SKM-1 (cell line): ENCODE measurements at regions not wholly inside any gene's neighbourhood (a gene's known extent, or its start where the extent isn't known, plus 50 kb on each side); places are given as distances from the start of the nearest gene placed in this dataset.
"Not testable (repeated sequence)": the region's sequence is repeated elsewhere in the genome, so short reads cannot be mapped to it uniquely, and the experiment has no call there.

Experiments
- DNase-seq: peaks from one replicate; lab custom pipeline; 2025; ENCODE audit not compliant: unreplicated experiment; lab: John Stamatoyannopoulos, UW

- DNase-seq = not testable (repeated sequence)
These were observed 189.9 kb upstream of the ETV3 start for GRCh38 chr1:157328120-157328519.

GRCh38 chr1:157326173-157326859 lies 188.1 kb upstream of the ETV3 start:
- DNase-seq = no peak

GRCh38 chr1:157325220-157325619 lies 187.0 kb upstream of the ETV3 start:
- no peak for DNase-seq

- not testable (repeated sequence) for DNase-seq
These were observed 183.8 kb upstream of the ETV3 start for GRCh38 chr1:157321972-157322371.

GRCh38 chr1:157319567-157319966 lies 181.4 kb upstream of the ETV3 start:
- no peak for DNase-seq

GRCh38 chr1:157317229-157317628 lies 179.0 kb upstream of the ETV3 start:
- DNase-seq = not testable (repeated sequence)

GRCh38 chr1:157315544-157315943 lies 177.3 kb upstream of the ETV3 start:
- DNase-seq = no peak

- DNase-seq = no peak
These were observed 176.2 kb upstream of the ETV3 start for GRCh38 chr1:157314408-157314807.

- no peak for DNase-seq
These were observed 175.1 kb upstream of the ETV3 start for GRCh38 chr1:157313240-157313807.

GRCh38 chr1:157312082-157312812 lies 174.1 kb upstream of the ETV3 start:
- no peak for DNase-seq

GRCh38 chr1:157311730-157312081 lies 173.5 kb upstream of the ETV3 start:
- no peak for DNase-seq

GRCh38 chr1:157310805-157311729 lies 172.9 kb upstream of the ETV3 start:
- DNase-seq = peak; percentile 12

- DNase-seq = no peak
These were observed 172.2 kb upstream of the ETV3 start for GRCh38 chr1:157310401-157310800.

GRCh38 chr1:157307491-157307890 lies 169.3 kb upstream of the ETV3 start:
- DNase-seq = no peak

GRCh38 chr1:157306896-157307295 lies 168.7 kb upstream of the ETV3 start:
- no peak for DNase-seq

- no peak for DNase-seq
These were observed 166.1 kb upstream of the ETV3 start for GRCh38 chr1:157304271-157304670.

- DNase-seq = no peak
These were observed 164.5 kb upstream of the ETV3 start for GRCh38 chr1:157302724-157303123.

GRCh38 chr1:157302199-157302497 lies 164.0 kb upstream of the ETV3 start:
- DNase-seq = no peak

GRCh38 chr1:157301477-157302198 lies 163.4 kb upstream of the ETV3 start:
- DNase-seq = no peak

- DNase-seq = not testable (repeated sequence)
These were observed 156.4 kb upstream of the ETV3 start for GRCh38 chr1:157294387-157295145.
